ENCODE measurements at regions not wholly inside any gene's neighbourhood (a gene's known extent, or its start where the extent isn't known, plus 50 kb on each side); places are given as distances from the start of the nearest gene placed in this dataset.
"Not testable (repeated sequence)": the region's sequence is repeated elsewhere in the genome, so short reads cannot be mapped to it uniquely, and the experiment has no call there.

- DNase-seq (no peak), ATAC-seq (no peak)
- intact Hi-C loops (cut with DNase I, micrococcal nuclease), result no loop called here
Measured at GRCh38 chr3:109644332-109644731, 307.0 kb upstream of the DPPA4 start.

GRCh38 chr3:109644746-109645145 is 307.4 kb upstream of the DPPA4 start:
- no peak for ATAC-seq
- intact Hi-C loops (cut with DNase I, micrococcal nuclease), result no loop called here

GRCh38 chr3:109648027-109648426 is 310.7 kb upstream of the DPPA4 start:
- intact Hi-C loops (cut with DNase I, micrococcal nuclease), result no loop called here
- DNase-seq, result no peak
- ATAC-seq, result no peak

More at GRCh38 chr3:109644746-109645145, 307.4 kb upstream of the DPPA4 start:
- DNase-seq, result no peak

- no peak for ATAC-seq
- intact Hi-C loops (cut with DNase I, micrococcal nuclease), result no loop called here
- DNase-seq, result no peak
Measured at GRCh38 chr3:109656225-109656624, 318.9 kb upstream of the DPPA4 start.

- intact Hi-C loops (cut with DNase I, micrococcal nuclease), result no loop called here
- ATAC-seq, result no peak
- no peak for DNase-seq
Measured at GRCh38 chr3:109678600-109678999, 341.3 kb upstream of the DPPA4 start.

- ATAC-seq (no peak), DNase-seq (no peak)
- intact Hi-C loops (cut with DNase I, micrococcal nuclease), result no loop called here
Measured at GRCh38 chr3:109679664-109680063, 342.3 kb upstream of the DPPA4 start.

GRCh38 chr3:109683746-109684145 is 346.4 kb upstream of the DPPA4 start:
- intact Hi-C loops (cut with DNase I, micrococcal nuclease), result no loop called here

GRCh38 chr3:109685084-109686079 is 348.0 kb upstream of the DPPA4 start:
- intact Hi-C loops (cut with DNase I, micrococcal nuclease), result no loop called here
- no peak for ATAC-seq
- peak; percentile 41 to 69 for DNase-seq

More at GRCh38 chr3:109683746-109684145, 346.4 kb upstream of the DPPA4 start:
- no peak for ATAC-seq
- DNase-seq, result no peak

- ATAC-seq (no peak), DNase-seq (no peak)
- intact Hi-C loops (cut with DNase I, micrococcal nuclease), result no loop called here
Measured at GRCh38 chr3:109687626-109688025, 350.3 kb upstream of the DPPA4 start.

- intact Hi-C loops (cut with DNase I, micrococcal nuclease), result no loop called here
- no peak for ATAC-seq
- no peak for DNase-seq
Measured at GRCh38 chr3:109696932-109697331, 359.6 kb upstream of the DPPA4 start.

- ATAC-seq (no peak), DNase-seq (no peak)
- intact Hi-C loops (cut with DNase I, micrococcal nuclease), result no loop called here
Measured at GRCh38 chr3:109702252-109702651, 364.9 kb upstream of the DPPA4 start.

- ATAC-seq, result no peak
- no peak for DNase-seq
- intact Hi-C loops (cut with DNase I, micrococcal nuclease), result no loop called here
Measured at GRCh38 chr3:109702976-109703375, 365.6 kb upstream of the DPPA4 start.

GRCh38 chr3:109705133-109705532 is 367.8 kb upstream of the DPPA4 start:
- ATAC-seq; DNase-seq; intact Hi-C loops (cut with DNase I, micrococcal nuclease): not testable (repeated sequence)

- DNase-seq, result no peak
Measured at GRCh38 chr3:109707617-109708016, 370.3 kb upstream of the DPPA4 start.

GRCh38 chr3:109713288-109713687 is 375.9 kb upstream of the DPPA4 start:
- ATAC-seq (no peak), DNase-seq (no peak)
- intact Hi-C loops (cut with DNase I, micrococcal nuclease), result no loop called here

More at GRCh38 chr3:109707617-109708016, 370.3 kb upstream of the DPPA4 start:
- intact Hi-C loops (cut with DNase I, micrococcal nuclease), result no loop called here
- ATAC-seq, result no peak

GRCh38 chr3:109715707-109716106 is 378.4 kb upstream of the DPPA4 start:
- intact Hi-C loops (cut with DNase I, micrococcal nuclease), result no loop called here

GRCh38 chr3:109718850-109719249 is 381.5 kb upstream of the DPPA4 start:
- intact Hi-C loops (cut with DNase I, micrococcal nuclease), result no loop called here
- no peak for DNase-seq
- no peak for ATAC-seq

More at GRCh38 chr3:109715707-109716106, 378.4 kb upstream of the DPPA4 start:
- no peak for DNase-seq
- ATAC-seq, result no peak

- ATAC-seq, result peak; percentile 49
- no peak for DNase-seq
- intact Hi-C loops (cut with DNase I, micrococcal nuclease), result no loop called here
Measured at GRCh38 chr3:109728861-109729494, 391.6 kb upstream of the DPPA4 start.

- DNase-seq (peak; percentile 23 to 60), ATAC-seq (peak; percentile 82)
- intact Hi-C loops (cut with DNase I, micrococcal nuclease), result no loop called here
Measured at GRCh38 chr3:109731639-109732473, 394.5 kb upstream of the DPPA4 start.
